ENCODE measurements at regions not wholly inside any gene's neighbourhood (a gene's known extent, or its start where the extent isn't known, plus 50 kb on each side); places are given as distances from the start of the nearest gene placed in this dataset.
A peak's percentile ranks its signal among the peaks of the same experiment; 100 is the strongest.

- Histone ChIP-seq H3K4me1 (peaks cover 0 to 44% (median 8%) of the 10 kb centered on the region in 4 donors), H3K4me3 (no peak overlapping the region), H3K27ac (peak overlapping the region; percentile 17 to 20), H3K9me3 (no peaks in the 10 kb centered on the region), H3K36me3 (no peaks in the 10 kb centered on the region), H3K27me3 (no peaks in the 10 kb centered on the region)
- no peak for TF ChIP-seq CTCF (IDR thresholded peaks at IDR 0.05)
- DNase-seq = no peak
- intact Hi-C loops (cut with DNase I; ENCODE audit: low total_unique reads) = no loop called here
These were observed 477.0 kb downstream of the PCNX1 start for GRCh38 chr14:71384007-71384845.

GRCh38 chr14:71387753-71388152 lies 480.5 kb downstream of the PCNX1 start:
- TF ChIP-seq CTCF (IDR thresholded peaks at IDR 0.05) = no peak
- intact Hi-C loops (cut with DNase I; ENCODE audit: low total_unique reads) = no loop called here
- Histone ChIP-seq H3K4me1 (peaks cover 0 to 45% (median 6%) of the 10 kb centered on the region in 4 donors), H3K27me3 (no peaks in the 10 kb centered on the region), H3K27ac (no peak overlapping the region), H3K9me3 (no peaks in the 10 kb centered on the region), H3K36me3 (no peaks in the 10 kb centered on the region), H3K4me3 (no peak overlapping the region)
- DNase-seq = no peak

GRCh38 chr14:71388336-71388735 lies 481.1 kb downstream of the PCNX1 start:
- no peaks in the 10 kb centered on the region for H3K9me3 ChIP-seq
- peaks cover 0 to 43% (median 6%) of the 10 kb centered on the region in 4 donors for H3K4me1 ChIP-seq
- intact Hi-C loops (cut with DNase I; ENCODE audit: low total_unique reads) = no loop called here
- TF ChIP-seq CTCF (IDR thresholded peaks at IDR 0.05) = no peak
- no peak for DNase-seq
- H3K27ac ChIP-seq = no peak overlapping the region
- no peak overlapping the region for H3K4me3 ChIP-seq
- H3K36me3 ChIP-seq = no peaks in the 10 kb centered on the region
- H3K27me3 ChIP-seq = no peaks in the 10 kb centered on the region

GRCh38 chr14:71388862-71389261 lies 481.6 kb downstream of the PCNX1 start:
- no peaks in the 10 kb centered on the region for H3K27me3 ChIP-seq
- H3K27ac ChIP-seq = no peak overlapping the region
- no peak overlapping the region for H3K4me3 ChIP-seq
- no peak for DNase-seq
- intact Hi-C loops (cut with DNase I; ENCODE audit: low total_unique reads) = no loop called here
- TF ChIP-seq CTCF (IDR thresholded peaks at IDR 0.05) = no peak
- H3K4me1 ChIP-seq = peaks cover 0 to 37% (median 2%) of the 10 kb centered on the region in 4 donors
- no peaks in the 10 kb centered on the region for H3K9me3 ChIP-seq
- H3K36me3 ChIP-seq = no peaks in the 10 kb centered on the region

- TF ChIP-seq CTCF (IDR thresholded peaks at IDR 0.05) = no peak
- intact Hi-C loops (cut with DNase I; ENCODE audit: low total_unique reads) = no loop called here
- Histone ChIP-seq H3K27ac (no peak overlapping the region), H3K27me3 (no peaks in the 10 kb centered on the region), H3K4me1 (peaks cover 0 to 48% (median 9%) of the 10 kb centered on the region in 4 donors), H3K9me3 (no peaks in the 10 kb centered on the region), H3K4me3 (no peak overlapping the region), H3K36me3 (no peaks in the 10 kb centered on the region)
- no peak for DNase-seq
These were observed 487.1 kb downstream of the PCNX1 start for GRCh38 chr14:71394386-71394785.

All from tibial artery (tissue), 4 donors.